ENCODE measurements at regions not wholly inside any gene's neighbourhood (a gene's known extent, or its start where the extent isn't known, plus 50 kb on each side); places are given as distances from the start of the nearest gene placed in this dataset.
"Not testable (repeated sequence)": the region's sequence is repeated elsewhere in the genome, so short reads cannot be mapped to it uniquely, and the experiment has no call there.

GRCh38 chr5:111977436-111977829, 220.4 kb upstream of the NREP start:
- DNase-seq (ENCODE audit: low read depth, low spot score): no peak

- no peak for DNase-seq (ENCODE audit: low read depth, low spot score)
These were observed 219.9 kb upstream of the NREP start for GRCh38 chr5:111976705-111977435.

DNA sequence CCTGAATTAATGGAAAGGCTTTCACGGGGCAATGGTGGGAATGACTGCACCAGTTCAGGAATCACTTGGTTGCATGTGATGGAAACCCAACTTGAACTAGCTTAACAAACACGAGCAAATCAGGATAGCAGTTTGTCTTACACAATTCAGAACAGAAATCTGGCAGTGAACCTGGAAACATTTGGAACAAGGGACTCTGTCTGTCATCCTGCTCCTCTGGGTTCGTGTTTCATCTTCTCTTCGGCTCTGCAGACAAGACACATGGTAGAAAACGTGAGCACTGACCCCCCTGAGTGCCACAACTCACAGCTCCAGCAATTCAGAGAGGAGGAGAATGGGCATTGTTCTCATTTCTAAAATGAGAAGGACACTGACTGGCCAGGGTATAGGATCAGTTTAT, 218.1 kb upstream of the NREP start:
- DNase-seq (ENCODE audit: low read depth, low spot score): no peak

DNA sequence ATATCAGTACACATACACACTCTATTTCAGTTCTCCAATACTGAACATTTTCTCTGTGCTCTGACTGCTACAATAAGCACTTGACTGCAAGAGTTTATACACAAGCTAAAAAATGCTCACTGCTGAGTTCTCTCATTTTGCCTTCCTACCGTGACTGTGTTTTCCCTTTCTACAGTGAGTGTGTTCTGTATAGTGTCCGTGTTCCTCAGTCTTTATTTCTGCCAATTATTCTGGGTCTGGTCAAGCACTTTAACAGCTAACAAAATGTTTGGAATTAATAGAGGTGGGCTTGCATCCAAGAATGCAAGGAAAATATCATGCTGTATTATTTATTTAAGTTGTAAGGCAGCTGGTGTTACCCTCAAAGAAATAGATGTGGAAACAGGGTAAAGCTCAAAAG, 217.0 kb upstream of the NREP start:
- no peak for DNase-seq (ENCODE audit: low read depth, low spot score)

GRCh38 chr5:111972548-111972947, 215.6 kb upstream of the NREP start:
- DNase-seq (ENCODE audit: low read depth, low spot score): no peak

GRCh38 chr5:111972080-111972479, 215.1 kb upstream of the NREP start:
- no peak for DNase-seq (ENCODE audit: low read depth, low spot score)

- no peak for DNase-seq (ENCODE audit: low read depth, low spot score)
These were observed 211.5 kb upstream of the NREP start for GRCh38 chr5:111968459-111968858.

DNA sequence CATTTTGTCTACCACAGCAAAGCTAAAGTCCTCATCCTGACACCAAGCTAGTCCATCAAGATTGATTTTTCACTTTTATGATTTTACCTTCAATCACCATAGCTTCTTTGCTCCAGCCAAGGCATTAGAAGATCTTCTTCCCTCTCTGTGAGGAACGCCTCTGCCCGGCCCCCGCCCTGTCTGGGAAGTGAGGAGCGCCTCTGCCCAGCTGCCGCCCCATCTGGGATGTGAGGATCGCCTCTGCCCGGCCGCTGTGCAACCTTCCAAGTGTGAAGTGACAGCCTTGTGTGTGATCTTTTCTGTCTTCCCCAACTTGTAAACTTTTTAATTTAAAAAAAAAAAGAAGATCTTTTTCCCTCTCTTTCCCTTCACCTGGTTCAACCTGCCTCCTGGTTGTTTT, 210.5 kb upstream of the NREP start:
- no peak for DNase-seq (ENCODE audit: low read depth, low spot score)

GRCh38 chr5:111966290-111966689, 209.3 kb upstream of the NREP start:
- no peak for DNase-seq (ENCODE audit: low read depth, low spot score)

DNA sequence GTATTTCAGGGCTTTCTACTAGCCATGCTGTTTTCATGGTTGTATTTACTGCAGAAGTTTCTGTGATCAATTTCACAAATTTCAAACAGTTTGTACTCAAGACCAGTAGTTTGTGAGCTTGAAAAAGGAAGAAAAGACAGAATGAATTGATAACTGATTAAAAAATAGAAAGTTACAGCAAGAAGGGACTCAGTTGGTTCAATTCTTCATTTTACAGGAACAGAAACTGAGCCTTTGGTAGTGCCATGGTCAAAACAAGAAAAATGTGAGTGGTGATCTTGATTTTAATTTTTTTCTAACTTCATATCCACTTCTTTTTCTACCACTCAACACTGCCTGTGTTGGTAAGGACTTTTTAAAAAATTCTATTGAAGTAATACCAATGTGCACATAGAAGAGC, 206.6 kb upstream of the NREP start:
- DNase-seq (ENCODE audit: low read depth, low spot score): no peak

DNA sequence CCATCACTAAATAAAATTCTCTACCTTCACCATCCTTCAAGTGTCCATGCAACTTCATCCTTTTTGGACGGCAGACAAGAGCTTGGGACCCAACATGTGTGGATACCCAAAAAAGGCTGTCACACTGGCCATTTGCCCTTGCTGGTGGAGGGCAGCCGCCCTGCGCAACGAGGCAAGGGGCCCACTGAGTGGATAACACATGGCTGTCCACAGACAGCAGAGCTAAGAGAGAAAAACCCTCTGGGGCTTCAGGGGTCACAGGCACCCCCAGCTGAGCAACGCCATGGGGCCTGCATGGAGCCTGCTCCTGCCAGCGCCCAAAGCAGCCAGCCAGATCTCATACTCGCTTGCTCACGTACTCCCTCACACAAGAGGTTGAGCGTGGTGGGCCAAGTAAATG, 205.9 kb upstream of the NREP start:
- DNase-seq (ENCODE audit: low read depth, low spot score): no peak

GRCh38 chr5:111961862-111962261, 204.9 kb upstream of the NREP start:
- DNase-seq (ENCODE audit: low read depth, low spot score): no peak

- no peak for DNase-seq (ENCODE audit: low read depth, low spot score)
These were observed 203.7 kb upstream of the NREP start for GRCh38 chr5:111960476-111961215.

DNA sequence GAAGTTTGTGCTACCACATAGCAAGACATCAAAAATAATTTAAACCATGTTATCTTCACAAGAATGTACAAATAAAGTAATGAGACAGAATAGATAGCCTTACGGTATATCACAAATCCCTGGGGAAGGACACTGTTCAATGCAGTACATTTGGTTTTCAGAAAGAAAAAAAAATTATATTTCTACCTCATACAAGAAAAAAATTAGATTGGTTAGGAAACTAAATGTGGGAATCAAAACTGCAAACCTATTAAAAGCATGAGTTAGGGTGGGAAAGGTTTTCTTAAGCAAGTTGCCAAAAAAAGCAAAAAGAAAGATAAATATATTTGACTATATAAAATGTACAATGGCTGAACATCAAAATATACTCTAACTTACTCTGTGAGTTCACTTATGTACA, 201.9 kb upstream of the NREP start:
- DNase-seq (ENCODE audit: low read depth, low spot score): no peak

GRCh38 chr5:111956765-111957164, 199.8 kb upstream of the NREP start:
- DNase-seq (ENCODE audit: low read depth, low spot score): not testable (repeated sequence)

- no peak for DNase-seq (ENCODE audit: low read depth, low spot score)
These were observed 197.8 kb upstream of the NREP start for GRCh38 chr5:111954516-111955395.

DNA sequence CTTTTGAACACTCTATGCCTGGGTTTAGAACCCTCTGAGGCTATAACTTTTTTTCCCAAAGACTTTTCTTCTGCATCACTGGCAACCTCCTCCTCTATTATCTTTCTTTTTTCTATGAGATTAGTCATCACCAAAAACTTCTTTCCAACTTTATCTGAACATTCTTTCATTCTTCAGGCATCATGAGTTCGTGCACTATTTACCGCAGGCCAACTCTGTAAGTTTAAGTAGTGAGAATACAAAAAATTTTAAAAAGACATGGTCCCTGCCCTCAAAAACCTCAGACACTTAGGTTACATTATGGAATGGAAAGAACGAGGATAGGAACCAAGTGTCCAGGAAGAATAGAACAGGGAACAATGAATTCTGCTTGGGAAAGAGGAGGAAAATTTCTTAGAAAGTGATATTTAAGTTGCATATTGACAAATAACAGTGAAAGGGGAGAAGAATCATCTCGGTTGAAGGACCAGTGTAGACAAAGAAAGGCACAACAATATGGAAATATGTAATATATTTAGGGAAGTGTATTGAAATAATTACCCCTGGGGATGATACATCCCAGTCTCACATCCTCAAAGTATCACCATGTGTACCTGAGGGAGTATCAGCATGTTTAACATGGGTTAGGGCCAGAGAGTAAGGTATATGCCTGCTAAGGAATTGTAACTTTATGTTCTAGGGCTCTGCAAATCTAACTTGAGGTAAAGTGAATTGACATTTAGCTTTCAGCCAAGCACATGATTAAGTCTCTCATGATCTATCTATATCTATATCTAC, 196.5 kb upstream of the NREP start:
- no peak for DNase-seq (ENCODE audit: low read depth, low spot score)

DNA sequence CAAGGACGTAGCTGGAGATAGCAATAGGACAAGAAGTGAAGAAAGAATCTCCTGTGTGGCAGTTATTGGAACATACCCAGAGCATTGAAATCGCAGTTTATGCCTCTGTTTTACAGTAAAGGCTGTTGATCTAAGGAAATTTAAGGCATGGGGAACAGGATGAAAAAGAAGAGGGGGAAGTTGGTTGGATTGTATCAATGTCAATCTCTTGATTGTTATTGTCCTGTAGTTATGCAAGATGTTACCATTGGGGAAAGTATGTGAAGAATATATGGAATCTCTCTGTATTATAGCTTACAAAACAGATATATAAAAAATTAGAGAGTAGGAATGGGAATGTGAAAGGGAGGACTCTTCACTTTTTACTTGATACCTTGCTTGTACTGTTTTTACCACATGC, 195.6 kb upstream of the NREP start:
- DNase-seq (ENCODE audit: low read depth, low spot score): no peak

- DNase-seq (ENCODE audit: low read depth, low spot score): no peak
These were observed 193.7 kb upstream of the NREP start for GRCh38 chr5:111950660-111951059.

DNA sequence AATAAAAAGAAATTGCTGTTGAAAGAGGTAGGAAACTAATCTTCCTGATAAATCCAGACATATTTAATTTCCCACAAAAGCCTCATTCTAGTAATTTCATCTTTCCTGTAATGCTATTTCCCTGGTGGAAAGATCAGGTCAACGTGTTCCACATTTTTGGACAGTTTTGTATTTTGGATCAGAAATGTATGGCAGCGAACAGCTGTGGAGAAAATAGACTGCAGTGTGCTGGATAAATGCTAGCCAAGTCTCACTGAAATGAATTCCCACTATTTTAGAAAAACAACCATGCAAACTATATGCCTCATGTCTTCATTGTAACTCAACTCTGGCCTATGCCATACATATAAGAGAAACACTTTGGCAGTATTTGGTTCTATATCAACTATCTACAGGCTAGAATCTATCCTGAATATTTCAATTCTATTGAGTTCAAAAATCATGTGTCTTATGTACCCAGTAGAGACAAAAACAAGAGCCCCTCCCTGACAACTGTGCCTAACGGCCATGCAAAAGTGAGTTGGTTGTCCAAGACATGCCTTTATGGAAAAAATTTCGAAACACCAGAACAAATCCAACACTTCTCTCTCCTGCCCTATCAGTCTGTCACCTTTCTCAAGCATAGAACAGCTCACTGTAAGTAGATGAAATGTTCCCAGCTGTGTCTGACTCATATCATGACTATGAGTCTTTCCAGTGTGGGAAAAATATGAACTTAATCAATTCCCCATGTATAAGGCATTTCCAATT, 191.3 kb upstream of the NREP start:
- no peak for DNase-seq (ENCODE audit: low read depth, low spot score)

DNA sequence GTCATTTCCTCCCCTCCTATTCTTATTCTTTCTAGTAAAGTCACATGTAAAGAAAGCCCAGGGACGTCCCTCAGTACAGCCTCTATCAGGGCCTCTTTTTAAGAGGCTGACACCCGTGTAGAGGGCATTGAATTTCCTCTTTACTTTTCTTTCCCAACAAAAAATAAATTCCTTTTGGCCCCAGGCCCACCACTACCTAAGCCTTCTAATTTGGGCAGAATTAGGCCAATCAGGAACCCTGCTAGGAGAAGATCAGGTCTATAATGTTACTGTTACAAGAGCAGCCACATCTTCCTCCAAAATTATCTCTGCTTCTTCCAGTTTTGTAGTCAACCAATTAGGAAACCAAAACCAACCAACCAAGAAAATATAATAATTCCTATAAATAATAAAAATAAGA, 189.6 kb upstream of the NREP start:
- DNase-seq (ENCODE audit: low read depth, low spot score): no peak

Data from pulmonary artery endothelial cell (primary cell).